Gastrocnemius medialis (tissue), 4 donors: ENCODE measurements at regions not wholly inside any gene's neighbourhood (a gene's known extent, or its start where the extent isn't known, plus 50 kb on each side); places are given as distances from the start of the nearest gene placed in this dataset.

Experiments
- ATAC-seq, 2 donors: fragments of 150-250 bp; one replicate each; pipeline ENCODE4 v1.9.1; 2016
- DNase-seq, 2 donors: peaks; one replicate each; pipeline ENCODE4 v3.0.0-alpha.2; 2019
- H3K27ac ChIP-seq, 4 donors: fragments of 200-600 bp; sonication (generic); 1 replicate in 1 of 4; 2 replicates in 3 of 4; pipeline ENCODE4 v1.5.1; 2016 to 2018; ENCODE audit warnings: mild to moderate bottlenecking in 2 of 4, moderate library complexity in 1 of 4
- H3K27me3 ChIP-seq, 3 donors: fragments of 200-600 bp; sonication (generic) in 2 of 3; 1 replicate in 1 of 3; 2 replicates in 2 of 3; pipeline versions ENCODE4 v1.5.1 to v1.6.0; 2016 to 2019; ENCODE audit warnings: mild to moderate bottlenecking in 1 of 3, moderate library complexity in 1 of 3
- H3K36me3 ChIP-seq, 2 donors: fragments of 200-600 bp; sonication (generic) in 1 of 2; one replicate each; pipeline ENCODE4 v1.5.1; 2017 to 2018
- H3K4me1 ChIP-seq, 2 donors: fragments of 200-600 bp; sonication (generic) in 1 of 2; one replicate each; pipeline ENCODE4 v1.5.1; 2016 to 2017; ENCODE audit warnings: mild to moderate bottlenecking in 2 of 2
- H3K4me3 ChIP-seq, 4 donors: fragments of 200-600 bp; sonication (generic) in 3 of 4; 1 replicate in 1 of 4; 2 replicates in 3 of 4; pipeline ENCODE4 v1.5.1; 2016 to 2019; ENCODE audit warnings: mild to moderate bottlenecking in 2 of 4
- H3K9me3 ChIP-seq, 3 donors: fragments of 200-600 bp; sonication (generic) in 2 of 3; 1 replicate in 1 of 3; 2 replicates in 2 of 3; pipeline ENCODE4 v1.5.1; 2016 to 2019
- POLR2A ChIP-seq, 2 donors: fragments of 450-650 bp; IDR thresholded peaks; one replicate each; pipeline ENCODE4 v1.6.1; 2017; ENCODE audit warnings: antibody characterized with exemption in 2 of 2, mild to moderate bottlenecking in 2 of 2, moderate library complexity in 2 of 2
- in situ Hi-C, 4 donors: fragments of 200-750 bp; cut with MboI; loops; one replicate each; pipeline versions ENCODE4 v1.15.0 to v1.8.0; 2017; ENCODE audit warnings: low sequenced_read_pairs in 4 of 4
- intact Hi-C: fragments of 100-400 bp; cut with DNase I; formaldehyde crosslinking; loops from one replicate; pipeline ENCODE4 v1.15.1; 2023; ENCODE audit warnings: low total_unique reads
- TF ChIP-seq, protein P1 (sequence below), 5 experiments: fragments of 450-650 bp in 3 of 5; fragments of 200-600 bp in 2 of 5; sonication (generic) in 2 of 5; IDR thresholded peaks in 4 of 5; conservative IDR thresholded peaks in 1 of 5; 1 replicate in 4 of 5; 2 replicates in 1 of 5; pipeline ENCODE4 v1.5.1; 2016 to 2019; ENCODE audit warnings: antibody characterized with exemption in 5 of 5, mild to moderate bottlenecking in 3 of 5, moderate library complexity in 3 of 5

DNA sequence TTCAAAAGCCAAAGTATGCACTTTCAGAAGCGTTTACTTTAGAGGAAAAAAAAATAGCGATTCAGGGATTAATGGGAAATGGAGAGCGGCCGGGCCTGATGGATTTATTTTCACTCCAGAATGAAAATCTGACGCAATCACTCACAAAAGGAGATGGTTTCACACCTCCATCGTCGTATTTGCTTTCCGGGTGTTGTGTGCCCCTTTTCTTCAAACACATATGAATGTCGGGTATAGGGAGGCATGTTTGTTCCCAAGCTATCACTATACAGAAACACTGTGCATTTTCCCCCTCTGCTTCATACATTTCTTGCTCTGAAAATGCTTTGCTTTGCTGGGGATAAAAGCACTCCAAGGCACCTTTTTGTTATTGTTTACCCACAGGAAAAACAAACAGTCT is 562.2 kb upstream of the ZFHX3 start:
- no peaks in the 10 kb centered on the region for H3K9me3 ChIP-seq
- no peaks in the 10 kb centered on the region for H3K4me1 ChIP-seq
- H3K4me3 ChIP-seq, result no peak overlapping the region
- in situ Hi-C loops, result no loop called here
- no peak for DNase-seq
- H3K27me3 ChIP-seq, result peaks cover 0 to 9% (median 3%) of the 10 kb centered on the region in 3 donors
- TF ChIP-seq POLR2A (IDR thresholded peaks at IDR 0.05), result no peak
- TF ChIP-seq, protein P1, sequence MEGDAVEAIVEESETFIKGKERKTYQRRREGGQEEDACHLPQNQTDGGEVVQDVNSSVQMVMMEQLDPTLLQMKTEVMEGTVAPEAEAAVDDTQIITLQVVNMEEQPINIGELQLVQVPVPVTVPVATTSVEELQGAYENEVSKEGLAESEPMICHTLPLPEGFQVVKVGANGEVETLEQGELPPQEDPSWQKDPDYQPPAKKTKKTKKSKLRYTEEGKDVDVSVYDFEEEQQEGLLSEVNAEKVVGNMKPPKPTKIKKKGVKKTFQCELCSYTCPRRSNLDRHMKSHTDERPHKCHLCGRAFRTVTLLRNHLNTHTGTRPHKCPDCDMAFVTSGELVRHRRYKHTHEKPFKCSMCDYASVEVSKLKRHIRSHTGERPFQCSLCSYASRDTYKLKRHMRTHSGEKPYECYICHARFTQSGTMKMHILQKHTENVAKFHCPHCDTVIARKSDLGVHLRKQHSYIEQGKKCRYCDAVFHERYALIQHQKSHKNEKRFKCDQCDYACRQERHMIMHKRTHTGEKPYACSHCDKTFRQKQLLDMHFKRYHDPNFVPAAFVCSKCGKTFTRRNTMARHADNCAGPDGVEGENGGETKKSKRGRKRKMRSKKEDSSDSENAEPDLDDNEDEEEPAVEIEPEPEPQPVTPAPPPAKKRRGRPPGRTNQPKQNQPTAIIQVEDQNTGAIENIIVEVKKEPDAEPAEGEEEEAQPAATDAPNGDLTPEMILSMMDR (IDR thresholded peaks at IDR 0.05 in 4 of 5, conservative IDR thresholded peaks at IDR 0.05 in 1 of 5), result no peak
- no peak for ATAC-seq
- intact Hi-C loops, result no loop called here
- no peaks in the 10 kb centered on the region for H3K36me3 ChIP-seq
- H3K27ac ChIP-seq, result no peak overlapping the region

DNA sequence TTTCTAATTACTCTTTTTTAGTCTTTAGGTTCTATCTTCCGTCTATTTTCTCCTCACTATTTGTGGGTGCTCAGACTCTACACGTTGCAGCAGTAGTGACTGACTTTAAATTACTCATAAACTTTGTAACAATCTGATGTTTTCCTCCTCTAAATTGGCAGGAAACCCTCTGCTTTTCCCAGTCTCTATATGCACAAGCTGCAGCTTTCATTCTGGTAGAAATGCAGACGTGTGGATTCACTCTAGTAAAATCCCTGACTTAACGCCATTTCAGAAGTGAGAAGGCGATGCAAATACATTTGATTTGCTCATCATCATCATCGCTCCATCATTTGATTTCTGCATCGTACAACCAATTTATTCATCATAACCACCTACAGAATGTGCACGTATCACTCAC is 561.0 kb upstream of the ZFHX3 start:
- no peak overlapping the region for H3K27ac ChIP-seq
- in situ Hi-C loops, result no loop called here

DNA sequence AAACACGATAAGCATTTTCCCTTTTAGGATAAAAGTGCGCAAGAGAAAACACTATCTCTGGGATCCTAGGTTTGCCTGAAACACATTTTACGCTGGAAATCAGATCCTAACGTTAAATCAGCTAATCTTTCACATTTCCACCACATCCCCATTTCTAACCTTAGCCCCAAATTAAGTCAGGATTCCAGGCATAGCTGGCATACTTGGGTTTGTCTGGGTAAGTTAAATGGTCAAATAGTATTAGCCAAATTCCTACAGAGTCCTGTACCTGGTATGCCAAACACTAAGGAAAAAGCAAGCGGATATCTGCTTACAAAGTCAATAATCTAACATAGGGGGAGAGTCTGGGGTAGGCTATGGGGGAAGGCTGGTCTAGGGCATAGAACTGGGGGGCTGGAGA is 557.4 kb upstream of the ZFHX3 start:
- ATAC-seq, result no peak
- intact Hi-C loops (no loop called here), in situ Hi-C loops (no loop called here)

More for the DNA sequence above, 561.0 kb upstream of the ZFHX3 start:
- no peaks in the 10 kb centered on the region for H3K36me3 ChIP-seq
- peaks cover 0 to 9% (median 3%) of the 10 kb centered on the region in 3 donors for H3K27me3 ChIP-seq
- H3K9me3 ChIP-seq, result no peaks in the 10 kb centered on the region
- DNase-seq, result no peak
- ATAC-seq, result no peak
- TF ChIP-seq, protein P1 (IDR thresholded peaks at IDR 0.05 in 4 of 5, conservative IDR thresholded peaks at IDR 0.05 in 1 of 5), result no peak
- no peak for TF ChIP-seq POLR2A (IDR thresholded peaks at IDR 0.05)
- no peaks in the 10 kb centered on the region for H3K4me1 ChIP-seq
- no peak overlapping the region for H3K4me3 ChIP-seq
- intact Hi-C loops, result no loop called here

DNA sequence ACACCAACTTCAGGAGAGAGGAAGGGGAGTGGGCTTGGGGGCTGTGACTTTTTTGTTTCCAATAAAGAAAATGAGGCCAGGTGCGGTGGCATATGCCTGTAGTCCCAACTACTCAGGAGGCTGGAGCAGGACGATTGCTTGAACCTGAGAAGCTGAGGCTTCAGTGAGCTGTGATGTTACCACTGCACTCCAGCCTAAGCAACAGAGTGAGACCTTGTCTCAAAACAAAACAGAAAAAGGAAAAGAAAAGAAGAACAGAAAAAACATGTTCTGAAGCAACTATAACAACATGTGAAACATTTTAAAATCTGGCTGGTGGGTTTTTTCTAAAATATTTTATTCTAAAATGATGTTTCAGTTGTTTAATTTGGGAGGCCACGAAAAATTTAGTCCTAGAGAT is 554.0 kb upstream of the ZFHX3 start:
- DNase-seq (no peak), ATAC-seq (no peak)
- TF ChIP-seq, protein P1 (IDR thresholded peaks at IDR 0.05 in 4 of 5, conservative IDR thresholded peaks at IDR 0.05 in 1 of 5), result no peak
- no peak for TF ChIP-seq POLR2A (IDR thresholded peaks at IDR 0.05)
- Histone ChIP-seq H3K36me3 (no peaks in the 10 kb centered on the region), H3K4me3 (no peak overlapping the region), H3K4me1 (no peaks in the 10 kb centered on the region), H3K9me3 (no peaks in the 10 kb centered on the region), H3K27me3 (no peaks in the 10 kb centered on the region), H3K27ac (no peak overlapping the region)
- in situ Hi-C loops, result no loop called here
- intact Hi-C loops, result no loop called here

More for the DNA sequence above, 557.4 kb upstream of the ZFHX3 start:
- DNase-seq, result no peak
- no peak overlapping the region for H3K4me3 ChIP-seq
- peaks cover 0 to 9% (median 3%) of the 10 kb centered on the region in 3 donors for H3K27me3 ChIP-seq
- H3K36me3 ChIP-seq, result no peaks in the 10 kb centered on the region
- H3K4me1 ChIP-seq, result no peaks in the 10 kb centered on the region
- H3K9me3 ChIP-seq, result no peaks in the 10 kb centered on the region
- TF ChIP-seq, protein P1 (IDR thresholded peaks at IDR 0.05 in 4 of 5, conservative IDR thresholded peaks at IDR 0.05 in 1 of 5), result no peak
- TF ChIP-seq POLR2A (IDR thresholded peaks at IDR 0.05), result no peak
- no peak overlapping the region for H3K27ac ChIP-seq

DNA sequence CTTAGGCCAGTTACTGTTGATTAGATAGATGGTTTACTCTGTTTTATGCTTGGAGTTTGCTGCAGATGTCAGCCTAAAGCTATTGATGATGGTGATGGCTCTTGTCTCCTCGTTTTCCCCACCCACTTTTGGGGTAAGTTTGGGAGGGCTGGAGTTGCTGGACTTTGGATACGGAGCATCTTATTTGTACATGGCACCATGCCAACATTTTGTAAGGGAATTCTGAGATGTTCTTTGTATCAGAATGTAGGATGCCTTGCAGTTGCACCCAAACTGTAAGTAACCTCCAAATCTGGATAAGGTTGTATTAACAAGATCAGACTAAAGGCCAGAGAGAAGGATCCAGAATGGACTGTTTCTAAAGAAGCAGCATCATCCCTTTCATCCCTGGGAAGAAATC is 551.9 kb upstream of the ZFHX3 start:
- ATAC-seq, result no peak
- intact Hi-C loops (no loop called here), in situ Hi-C loops (no loop called here)
- Histone ChIP-seq H3K9me3 (no peaks in the 10 kb centered on the region), H3K4me1 (no peaks in the 10 kb centered on the region), H3K36me3 (no peaks in the 10 kb centered on the region), H3K4me3 (no peak overlapping the region), H3K27ac (no peak overlapping the region), H3K27me3 (no peaks in the 10 kb centered on the region)
- no peak for DNase-seq
- TF ChIP-seq POLR2A (IDR thresholded peaks at IDR 0.05), result no peak
- TF ChIP-seq, protein P1 (IDR thresholded peaks at IDR 0.05 in 4 of 5, conservative IDR thresholded peaks at IDR 0.05 in 1 of 5), result no peak
